GM19467 (cell line): ENCODE measurements at regions not wholly inside any gene's neighbourhood (a gene's known extent, or its start where the extent isn't known, plus 50 kb on each side); places are given as distances from the start of the nearest gene placed in this dataset.

Source experiments
- ATAC-seq: cut with Tn5 transposase; IDR thresholded peaks from one replicate; pipeline ENCODE4 v1.9.1; 2021; ENCODE audit warnings: mild to moderate bottlenecking, moderate library complexity; ENCODE audit not compliant: unreplicated experiment

DNA sequence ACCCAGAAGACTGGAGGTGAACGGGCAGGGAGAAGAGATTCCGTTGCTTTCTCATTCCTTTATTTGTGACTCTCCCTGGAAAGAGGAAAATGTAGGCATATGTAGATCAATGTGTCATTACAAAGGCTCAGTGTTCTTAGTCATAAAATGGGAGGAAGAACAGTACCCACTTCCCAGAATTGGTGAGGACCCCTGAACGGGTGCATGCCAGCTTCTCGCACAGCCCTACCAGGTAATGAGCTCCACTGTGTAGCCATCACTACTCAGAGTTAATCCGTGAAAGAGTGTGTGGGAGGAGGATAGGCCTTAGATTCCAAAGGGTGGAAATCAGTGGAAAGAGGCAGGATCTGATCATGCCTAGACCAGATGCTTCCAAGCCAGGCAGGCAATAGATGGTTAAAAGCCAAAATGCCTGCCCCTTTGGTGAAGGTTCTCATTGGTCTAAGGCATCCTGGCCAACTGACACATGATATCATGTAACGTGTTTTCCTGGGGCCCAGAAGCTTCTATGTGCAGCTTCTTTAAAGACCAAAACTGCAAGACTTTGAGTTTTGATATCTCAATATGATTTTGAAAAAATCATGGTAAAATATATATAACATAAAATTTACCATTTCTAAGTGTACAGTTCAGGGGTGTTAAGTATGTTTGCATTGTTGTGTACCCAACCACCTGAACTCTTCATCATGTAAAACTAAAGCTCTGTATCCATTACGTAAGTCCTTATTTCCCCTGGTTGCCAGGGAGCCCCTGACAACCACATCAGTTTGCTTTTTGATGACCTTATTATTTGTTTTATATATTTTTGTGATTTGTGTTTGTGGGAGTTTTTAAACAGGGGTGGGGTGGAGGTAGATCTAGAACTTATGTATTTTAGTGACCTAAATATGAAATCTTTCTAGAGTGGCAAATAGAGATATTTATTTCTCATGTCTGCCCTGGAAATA is 402.2 kb upstream of the CFAP20DC start:
- peak; percentile 4 for ATAC-seq

DNA sequence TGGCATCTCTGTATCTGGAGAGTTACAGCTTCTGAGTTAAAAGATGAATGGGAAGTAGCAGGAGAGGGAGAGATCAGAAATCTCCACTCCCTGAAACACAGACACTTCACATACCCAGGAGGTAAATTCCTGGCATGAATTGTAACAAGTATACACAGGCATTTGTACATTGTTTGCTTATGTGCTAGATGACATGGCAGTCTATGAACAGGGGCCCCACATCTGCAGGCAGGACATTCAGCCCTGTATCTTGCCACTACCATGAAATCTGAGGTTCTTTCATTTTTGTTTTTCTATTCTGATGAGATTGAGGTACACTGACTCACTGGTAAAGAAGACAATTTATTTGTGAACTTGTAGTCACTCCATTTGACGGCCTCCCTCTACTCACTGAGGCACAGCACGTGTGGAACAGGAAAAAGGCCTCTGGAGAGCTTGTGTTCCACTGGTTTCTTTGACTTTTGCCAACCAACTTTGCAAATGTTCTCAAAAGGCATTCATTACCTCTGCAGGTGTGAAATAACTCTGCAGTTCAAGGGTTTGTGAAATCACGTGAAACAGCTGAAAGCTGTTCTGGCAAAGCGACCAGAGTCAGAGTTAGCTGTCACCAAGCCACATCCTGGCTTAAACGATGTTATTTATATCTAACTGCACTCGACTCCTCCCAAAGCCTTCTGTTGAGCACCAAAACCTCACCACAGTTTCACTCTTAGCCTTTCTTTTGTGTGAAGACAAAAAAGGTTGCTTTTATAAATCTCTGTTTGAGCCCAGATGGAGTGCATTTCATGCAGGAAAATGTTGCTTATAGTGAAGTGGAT is 401.3 kb upstream of the CFAP20DC start:
- peak; percentile 96 for ATAC-seq

DNA sequence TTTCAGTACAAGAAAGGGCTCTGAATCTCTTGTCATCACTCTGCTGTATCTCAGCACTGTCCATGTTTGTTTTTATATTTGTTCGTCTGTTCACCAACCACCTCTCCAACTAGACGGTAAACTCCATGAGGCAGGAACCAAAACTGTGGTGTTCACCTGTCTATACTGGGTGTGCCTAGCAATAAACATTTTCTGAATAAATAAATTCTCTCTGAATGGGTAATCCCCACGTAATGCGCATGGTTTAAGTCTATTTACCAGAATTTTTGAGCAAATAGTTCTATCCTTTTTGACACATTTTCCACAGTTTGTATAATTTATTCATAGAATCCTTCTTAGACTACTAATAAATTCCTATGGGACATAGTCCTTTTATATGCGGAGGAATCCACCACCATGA is 400.6 kb upstream of the CFAP20DC start:
- no peak for ATAC-seq

DNA sequence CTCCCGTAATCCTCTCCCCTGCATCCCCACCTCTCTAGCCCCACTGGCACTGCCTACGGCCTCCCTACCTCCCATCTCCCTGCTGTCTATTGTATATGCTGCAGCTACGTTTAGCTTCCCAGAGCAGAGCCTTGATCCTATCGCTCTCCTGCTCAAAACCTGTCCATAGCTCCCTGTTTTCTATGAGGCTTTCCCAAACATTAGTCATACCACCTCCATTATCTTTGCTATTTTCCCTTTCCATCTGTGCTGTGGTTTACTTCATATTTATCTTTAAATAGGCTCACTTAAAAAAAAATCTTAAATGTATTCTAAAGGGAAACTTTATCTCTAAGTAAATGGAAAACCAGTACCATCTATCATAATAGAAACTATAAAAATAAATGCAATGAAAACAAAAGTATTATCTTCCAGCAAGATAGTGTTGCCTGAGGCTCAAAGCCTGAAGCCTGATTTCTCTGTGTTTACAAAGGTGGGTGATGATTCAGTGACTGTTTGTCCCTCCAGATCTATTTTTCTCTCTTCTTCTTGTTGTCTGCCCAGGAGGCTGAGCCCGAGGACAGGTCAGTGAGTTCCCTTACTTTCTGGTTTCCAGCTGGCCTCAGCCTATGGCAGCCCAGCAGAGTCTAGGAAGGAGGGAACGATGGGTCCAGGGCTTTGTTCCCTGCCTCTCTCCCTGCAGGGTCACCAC is 397.1 kb upstream of the CFAP20DC start:
- no peak for ATAC-seq

DNA sequence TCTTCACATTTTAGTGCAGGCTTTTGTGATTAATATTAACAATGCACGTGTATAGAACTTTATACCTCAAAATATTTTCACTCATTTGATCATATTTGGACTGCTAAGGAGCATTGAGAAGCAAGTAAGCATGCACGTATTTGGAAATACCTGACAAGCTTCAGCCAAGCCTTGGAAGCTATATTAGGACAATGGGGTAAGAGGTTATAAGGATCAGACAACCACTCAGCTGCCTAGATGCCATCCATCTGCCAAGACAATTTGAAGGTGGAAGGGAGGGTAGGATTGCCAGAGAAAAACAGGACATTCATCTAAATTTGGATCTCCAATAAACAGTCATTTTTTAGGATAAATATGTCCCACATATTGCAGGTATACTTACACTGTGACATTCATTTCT is 394.9 kb upstream of the CFAP20DC start:
- ATAC-seq: no peak

DNA sequence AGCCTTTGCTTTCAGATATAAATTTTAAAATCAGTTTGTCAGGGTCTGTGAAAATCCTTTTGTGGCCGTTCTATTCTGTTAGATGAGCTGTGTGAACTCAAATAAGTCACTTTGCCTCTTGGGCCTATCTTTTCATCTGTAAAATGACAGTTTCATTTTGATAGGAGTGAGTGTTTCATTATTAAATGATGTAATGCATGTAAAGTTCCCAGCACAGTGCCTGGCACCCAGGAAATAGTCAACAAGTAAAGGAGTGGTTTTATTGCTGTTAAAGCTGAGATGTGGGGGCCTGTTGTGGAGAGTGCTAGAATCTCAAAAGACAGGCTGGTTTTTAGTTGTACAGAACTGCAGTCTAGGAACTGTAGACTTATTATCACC is 394.5 kb upstream of the CFAP20DC start:
- no peak for ATAC-seq

DNA sequence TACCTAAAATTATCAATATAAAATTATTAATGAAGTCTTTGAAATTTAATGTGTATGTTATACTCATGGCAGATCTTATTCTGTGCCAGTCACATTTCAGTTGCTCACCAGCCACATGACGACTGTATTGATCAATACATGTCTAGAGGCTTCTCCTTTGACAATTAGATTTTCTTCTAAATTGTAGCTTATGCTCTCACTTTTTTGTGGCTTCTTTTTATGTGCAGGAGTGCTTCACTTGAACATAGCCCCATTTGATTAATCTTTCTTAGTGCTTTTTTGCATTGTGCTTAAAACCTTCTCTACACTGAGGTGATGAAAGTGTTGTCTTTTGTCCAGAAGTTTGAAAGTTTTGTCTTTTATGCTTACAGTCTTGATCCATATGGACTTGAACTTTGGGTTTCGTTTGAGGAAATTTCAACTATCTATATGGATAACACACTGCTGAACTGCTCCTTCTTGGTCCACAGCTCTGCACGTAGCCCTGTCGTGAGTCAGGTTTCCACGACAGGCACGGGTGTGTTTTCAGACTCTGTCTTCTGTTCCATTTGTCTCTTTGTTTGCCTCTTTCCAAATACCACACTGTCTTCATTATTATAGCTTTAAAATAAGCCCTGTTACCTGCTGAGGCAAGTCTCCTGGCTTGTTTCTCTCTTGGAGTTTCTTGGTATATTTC is 393.9 kb upstream of the CFAP20DC start:
- ATAC-seq: no peak

DNA sequence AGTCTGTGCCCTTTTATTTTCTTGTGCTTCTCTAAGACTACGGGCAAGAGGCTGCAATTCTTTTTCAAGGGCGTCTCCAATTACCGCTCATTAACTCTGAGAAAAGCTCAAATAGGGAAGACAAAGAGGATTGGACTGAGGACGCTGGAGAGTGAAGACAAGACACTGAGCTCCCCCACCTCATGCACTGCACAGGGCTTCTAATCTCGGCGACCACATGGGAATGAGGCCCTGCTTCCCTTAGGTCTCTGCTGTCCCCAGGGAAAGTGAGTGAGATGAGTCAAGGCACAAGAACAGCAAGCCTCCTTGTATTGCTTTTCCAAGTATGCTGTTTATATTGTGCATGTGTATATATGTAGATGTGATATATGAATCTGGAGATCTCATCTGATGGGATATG is 392.2 kb upstream of the CFAP20DC start:
- no peak for ATAC-seq

DNA sequence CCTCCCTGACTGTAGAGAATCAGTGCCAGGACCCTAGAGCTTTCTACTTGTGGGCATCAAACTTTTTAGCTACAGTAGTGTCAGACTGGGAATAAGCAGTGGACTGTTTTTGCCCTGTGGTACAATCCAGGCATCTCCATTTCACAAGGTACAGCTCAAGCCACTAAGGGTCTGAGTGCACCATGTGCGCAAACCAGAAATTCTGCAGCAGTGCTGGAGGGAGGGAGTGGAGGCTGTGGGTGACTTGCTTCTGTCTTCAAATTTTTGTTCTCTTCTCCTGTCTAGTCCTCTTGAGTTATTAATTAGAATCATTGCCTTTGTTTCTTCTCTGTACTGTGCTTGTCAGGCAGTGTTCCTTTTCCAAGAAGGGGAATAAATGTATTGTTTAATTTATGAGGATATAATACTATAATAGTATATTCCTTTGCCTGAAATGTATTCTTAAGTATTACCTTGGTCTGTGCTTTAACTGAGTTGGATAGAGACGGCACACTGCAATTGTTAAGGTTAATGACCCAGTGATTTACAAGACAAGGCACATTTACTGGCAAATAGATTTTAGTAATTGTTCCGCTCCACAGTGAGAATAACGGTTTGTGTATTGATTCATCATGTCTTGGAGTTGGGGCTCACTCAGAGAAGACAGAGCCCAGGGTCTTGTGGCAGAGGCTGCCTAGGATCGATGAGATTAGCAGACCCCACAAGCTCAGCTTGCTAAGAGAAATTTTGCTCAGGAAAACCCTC is 390.6 kb upstream of the CFAP20DC start:
- ATAC-seq: no peak

DNA sequence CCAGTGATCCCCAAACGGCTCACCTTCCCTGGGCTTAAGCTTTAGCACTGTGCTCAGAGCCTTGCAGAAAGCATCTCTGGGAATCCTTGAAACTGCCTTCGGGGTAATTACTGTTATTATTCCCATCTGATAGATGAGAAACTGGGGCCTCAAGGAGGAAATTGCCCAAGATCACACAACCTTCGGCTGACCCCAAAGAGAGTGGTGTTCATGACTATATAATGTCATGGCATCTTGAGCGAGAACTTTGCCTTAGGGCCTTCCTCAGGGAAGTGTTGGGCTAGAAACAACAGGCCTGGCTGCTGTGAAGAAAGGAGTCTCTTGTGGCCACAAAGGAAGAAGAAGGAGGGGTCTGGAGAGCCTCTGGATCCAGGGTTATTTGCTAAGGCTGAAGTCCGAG is 388.7 kb upstream of the CFAP20DC start:
- ATAC-seq: no peak

DNA sequence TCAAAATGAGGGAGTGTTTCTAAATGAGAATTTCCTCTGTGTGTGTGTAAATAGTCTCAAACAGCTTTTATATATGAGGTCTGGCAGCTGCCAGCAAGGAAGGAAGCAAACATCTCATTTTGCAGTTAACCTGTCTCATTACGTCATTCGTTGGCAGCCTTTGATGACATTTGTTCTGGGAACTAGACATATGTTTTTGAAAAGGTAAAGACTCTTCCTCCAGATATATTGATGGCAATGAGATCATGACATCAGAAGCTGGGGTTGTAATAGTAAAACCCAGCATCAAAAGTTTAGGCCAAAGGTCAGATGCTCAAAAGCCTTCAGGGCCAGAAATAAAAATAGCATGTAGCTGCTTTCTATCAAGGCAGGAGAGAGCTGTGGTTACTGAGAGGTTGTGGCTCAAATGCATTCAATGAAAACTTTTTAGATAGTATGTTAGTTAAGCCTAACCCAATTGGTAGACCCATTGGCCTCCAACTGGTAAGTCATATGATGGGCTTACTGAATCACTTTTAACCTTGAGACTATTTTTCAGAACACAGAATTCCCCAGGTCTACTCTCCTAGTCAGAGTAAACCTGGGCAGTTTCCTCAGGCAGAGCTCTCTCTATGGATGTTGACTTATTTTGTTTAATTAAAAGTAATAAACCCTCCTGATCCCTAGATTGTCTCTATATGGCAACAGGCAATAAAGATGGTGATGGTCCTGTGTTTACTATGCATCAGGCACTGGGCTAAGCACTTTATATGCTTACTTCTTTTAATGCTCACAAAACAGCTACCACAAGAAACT is 386.5 kb upstream of the CFAP20DC start:
- ATAC-seq: no peak

DNA sequence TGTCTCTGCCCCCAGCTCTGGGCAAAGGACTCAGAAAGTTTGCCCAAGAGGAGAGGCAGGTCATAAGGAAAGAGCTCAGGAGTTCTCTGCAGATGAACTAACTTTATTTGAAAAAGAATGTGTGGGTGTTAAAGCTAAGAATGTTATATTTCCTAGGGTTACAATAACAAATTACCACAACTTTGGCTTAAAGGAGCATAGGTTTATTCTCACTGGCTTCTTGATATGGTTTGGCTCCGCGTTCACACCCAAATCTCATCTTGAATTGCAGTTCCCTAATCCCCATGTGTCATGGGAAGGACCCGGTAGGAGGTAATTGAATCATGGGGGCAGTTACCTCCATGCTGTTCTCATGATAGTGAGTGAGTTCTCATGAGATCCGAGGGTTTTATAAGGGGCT is 383.7 kb upstream of the CFAP20DC start:
- ATAC-seq: no peak

DNA sequence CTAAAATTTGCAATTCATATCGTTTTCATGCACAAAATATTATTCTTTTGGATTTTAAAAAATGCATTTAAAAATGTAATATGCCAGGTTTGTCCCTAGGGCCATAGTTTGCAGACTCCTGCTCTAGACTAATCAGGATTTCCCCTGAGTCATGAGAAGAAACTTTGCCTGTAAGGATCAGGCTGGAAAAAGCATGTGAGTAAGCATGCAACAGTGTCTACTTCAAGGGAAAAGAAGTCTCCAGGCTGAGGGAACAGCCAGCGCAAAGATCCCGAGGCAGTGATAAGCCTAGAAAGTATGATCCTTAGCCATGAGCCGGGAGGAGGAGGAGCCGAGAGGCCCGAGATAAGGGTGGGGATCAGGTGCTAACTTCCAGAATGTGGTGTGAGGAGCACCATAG is 382.8 kb upstream of the CFAP20DC start:
- ATAC-seq: no peak

DNA sequence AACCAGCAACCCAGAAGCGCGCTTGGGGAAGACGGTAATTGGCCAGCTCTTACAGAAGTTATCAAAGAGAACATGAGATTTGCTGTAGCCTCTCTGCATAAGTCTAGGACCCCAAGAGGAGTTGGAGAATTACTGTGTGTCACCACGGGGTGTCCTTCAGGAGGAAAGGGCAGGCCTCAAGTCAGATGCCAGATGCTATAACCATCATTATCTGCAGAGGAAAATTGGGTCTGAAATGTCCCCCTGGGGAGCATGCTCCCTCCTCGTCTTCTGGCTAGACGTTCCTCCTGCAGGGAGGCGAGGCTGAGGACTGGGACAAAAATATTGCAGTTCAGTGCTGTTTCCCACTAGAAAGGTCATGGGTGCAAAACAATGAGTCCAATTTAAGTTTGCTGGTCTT is 380.5 kb upstream of the CFAP20DC start:
- ATAC-seq: no peak

DNA sequence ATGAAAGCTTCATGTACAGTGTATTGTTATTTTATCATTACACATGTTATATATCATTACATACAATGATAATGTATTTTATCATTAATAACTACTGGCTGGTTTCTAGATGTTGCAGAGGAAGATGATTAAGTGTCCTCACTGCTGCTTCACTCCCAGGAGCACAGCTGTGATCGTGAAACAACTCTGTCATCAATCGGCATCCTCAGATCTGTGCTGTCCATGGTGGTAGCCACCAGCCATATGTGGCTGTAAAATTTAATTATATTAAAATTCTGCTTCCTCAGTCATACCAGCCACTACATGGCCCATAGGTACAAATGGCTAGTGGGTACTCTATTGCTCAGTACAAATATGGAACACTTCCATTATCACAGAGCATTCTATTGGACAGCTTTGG is 379.4 kb upstream of the CFAP20DC start:
- no peak for ATAC-seq

DNA sequence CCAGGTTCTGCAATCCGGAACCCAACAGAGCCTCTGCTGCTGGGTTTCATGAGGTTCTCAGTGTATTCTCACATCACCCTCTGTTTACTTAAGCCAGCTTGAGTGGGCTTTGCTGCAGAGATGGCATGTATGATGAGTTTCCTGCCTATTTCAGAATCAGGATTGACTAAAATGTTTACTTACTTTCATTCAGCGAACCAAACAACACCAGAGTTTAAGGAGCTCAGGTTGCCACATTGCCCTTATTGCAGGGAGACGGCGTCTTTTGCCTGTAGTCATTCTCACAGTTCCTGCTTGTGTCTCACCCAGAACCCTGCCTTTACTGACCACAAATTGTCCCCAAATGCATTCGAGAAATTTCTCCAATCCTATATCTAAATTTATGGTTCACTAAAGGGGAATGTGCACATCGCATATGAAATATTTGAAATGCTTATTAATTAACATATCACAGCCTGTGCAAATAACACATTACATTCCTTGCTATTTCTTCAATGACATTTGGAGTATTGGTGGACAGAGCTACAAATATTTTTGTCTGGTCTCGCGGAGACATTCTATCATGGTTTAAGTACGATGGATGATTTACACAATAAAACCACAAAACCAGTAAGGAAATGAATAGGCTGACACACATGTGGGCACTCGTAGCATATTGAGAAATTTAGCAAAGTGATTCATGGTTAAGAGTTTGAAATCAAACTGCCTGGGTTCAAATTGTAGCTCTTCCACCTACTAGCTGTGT is 377.2 kb upstream of the CFAP20DC start:
- no peak for ATAC-seq

DNA sequence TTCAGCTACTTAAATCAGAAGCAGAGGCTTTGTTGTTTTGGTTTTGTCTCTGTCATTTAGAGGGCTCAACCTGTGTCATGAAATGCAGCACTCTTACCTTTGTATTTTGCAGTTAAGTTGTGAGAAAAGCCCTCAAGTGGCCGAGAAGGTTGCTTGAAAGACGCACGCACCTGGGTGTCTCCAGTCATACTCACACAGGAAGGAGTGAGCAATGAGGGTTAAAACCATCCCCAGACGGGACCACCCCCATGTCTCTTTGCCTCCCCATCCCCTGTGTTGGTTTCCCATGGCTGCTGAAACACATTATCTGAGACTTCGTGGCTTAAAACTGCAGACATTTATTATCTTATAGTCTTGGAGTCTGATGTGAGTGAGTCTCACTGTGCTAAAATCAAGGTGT is 376.1 kb upstream of the CFAP20DC start:
- no peak for ATAC-seq

DNA sequence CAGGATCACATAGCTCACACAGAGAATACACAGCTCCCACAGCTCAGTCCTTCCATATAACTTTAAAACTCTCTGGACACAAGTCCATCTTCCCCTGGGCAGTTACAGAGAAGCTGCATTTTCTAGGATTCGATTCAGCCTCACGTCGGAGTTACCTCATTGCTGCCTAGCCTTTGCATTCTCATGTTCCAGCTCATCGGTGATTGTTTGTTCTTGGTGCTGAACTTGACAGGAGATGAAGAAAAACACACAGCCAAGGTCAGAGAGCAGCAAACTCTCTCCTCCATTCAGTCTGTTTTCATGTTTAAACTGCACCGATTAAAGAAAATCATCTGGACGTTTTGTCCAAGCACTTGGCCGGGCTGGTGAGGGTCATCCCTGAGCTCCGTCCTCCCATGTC is 375.5 kb upstream of the CFAP20DC start:
- no peak for ATAC-seq
